ENCODE measurements at regions not wholly inside any gene's neighbourhood (a gene's known extent, or its start where the extent isn't known, plus 50 kb on each side); places are given as distances from the start of the nearest gene placed in this dataset.

- H3K9me3 ChIP-seq = no peaks in the 10 kb centered on the region
- H3K4me1 ChIP-seq (ENCODE audit: low read depth) = peaks cover 15% of the 10 kb centered on the region
- DNase-seq = no peak
- no peaks in the 10 kb centered on the region for H3K36me3 ChIP-seq (ENCODE audit: low read depth)
- intact Hi-C loops (cut with DNase I, micrococcal nuclease) = no loop called here
- no peak for ATAC-seq
- no peak overlapping the region for H3K4me3 ChIP-seq
- TF ChIP-seq CTCF (IDR thresholded peaks at IDR 0.05) = no peak
Observed at GRCh38 chr18:22688877-22689496, 244.1 kb upstream of the RBBP8 start.

- Histone ChIP-seq H3K4me3 (no peak overlapping the region), H3K4me1 (ENCODE audit: low read depth) (peaks cover 9% of the 10 kb centered on the region), H3K36me3 (ENCODE audit: low read depth) (no peaks in the 10 kb centered on the region), H3K9me3 (no peaks in the 10 kb centered on the region)
- ATAC-seq (peak; percentile 95), DNase-seq (peak in 1 of 3 donors; percentile 49)
- intact Hi-C loops (cut with DNase I, micrococcal nuclease) = no loop called here
- TF ChIP-seq CTCF (IDR thresholded peaks at IDR 0.05) = no peak
Observed at GRCh38 chr18:22689712-22690111, 243.4 kb upstream of the RBBP8 start.

GRCh38 chr18:22690556-22690955 lies 242.6 kb upstream of the RBBP8 start:
- DNase-seq (no peak), ATAC-seq (no peak)
- no peaks in the 10 kb centered on the region for H3K36me3 ChIP-seq (ENCODE audit: low read depth)
- no peak for TF ChIP-seq CTCF (IDR thresholded peaks at IDR 0.05)
- no peak overlapping the region for H3K4me3 ChIP-seq
- peaks cover 3% of the 10 kb centered on the region for H3K4me1 ChIP-seq (ENCODE audit: low read depth)
- H3K9me3 ChIP-seq = no peaks in the 10 kb centered on the region
- intact Hi-C loops (cut with DNase I, micrococcal nuclease) = no loop called here

GRCh38 chr18:22691946-22692710 lies 241.0 kb upstream of the RBBP8 start:
- ATAC-seq (no peak), DNase-seq (no peak)
- no peak overlapping the region for H3K4me3 ChIP-seq
- no peaks in the 10 kb centered on the region for H3K36me3 ChIP-seq (ENCODE audit: low read depth)
- H3K9me3 ChIP-seq = no peaks in the 10 kb centered on the region
- H3K4me1 ChIP-seq (ENCODE audit: low read depth) = no peaks in the 10 kb centered on the region
- TF ChIP-seq CTCF (IDR thresholded peaks at IDR 0.05) = no peak
- intact Hi-C loops (cut with DNase I, micrococcal nuclease) = no loop called here

- no peaks in the 10 kb centered on the region for H3K9me3 ChIP-seq
- intact Hi-C loops (cut with DNase I, micrococcal nuclease) = no loop called here
- no peak for TF ChIP-seq CTCF (IDR thresholded peaks at IDR 0.05)
- H3K4me1 ChIP-seq (ENCODE audit: low read depth) = no peaks in the 10 kb centered on the region
- ATAC-seq (peak; percentile 67), DNase-seq (no peak)
- H3K4me3 ChIP-seq = no peak overlapping the region
- H3K36me3 ChIP-seq (ENCODE audit: low read depth) = no peaks in the 10 kb centered on the region
Observed at GRCh38 chr18:22694954-22695353, 238.2 kb upstream of the RBBP8 start.

All from mucosa of descending colon (tissue), 3 donors.